Heart left ventricle (tissue), 13 donors: ENCODE measurements at regions not wholly inside any gene's neighbourhood (a gene's known extent, or its start where the extent isn't known, plus 50 kb on each side); places are given as distances from the start of the nearest gene placed in this dataset.

Source experiments
- CTCF ChIP-seq, 12 donors: fragments of 200-600 bp; sonication (generic) in 4 of 12; IDR thresholded peaks; one replicate each; pipeline versions ENCODE4 v1.5.0 to v1.8.0; 2018 to 2022; ENCODE audit warnings: antibody characterized with exemption in 12 of 12, mild to moderate bottlenecking in 5 of 12
- POLR2A ChIP-seq, 2 donors: fragments of 450-650 bp; IDR thresholded peaks; one replicate each; pipeline ENCODE4 v1.6.1; 2017; ENCODE audit warnings: antibody characterized with exemption in 2 of 2, mild to moderate bottlenecking in 2 of 2, moderate library complexity in 2 of 2
- donor health status: ischemic (EF 13 %, LVEDD 7.1; RV severe dilation, severe dysfunction).
- donor health status: DM: no; HTN: yes; CAD: no.
- donor health status: DM: no; HTN: no; CAD: no.
- donor health status: ischemic (EF 25% LVEDD 6.9; RV normal size, moderate dysfunction).
- donor health status: ischemic (EF 25% LVEDD 5.7; RV mildly dilated, moderate dysfunction).
- donor health status: ischemic (EF 35%, LVEDD 5.7; RV mildly dilated, moderate dysfunction).
- donor health status: nonischemic (EF 11% LVEDD 7.7; RV severe dilation, severe dysfunction).
- donor health status: DM: yes; HTN: yes; CAD: no.
- donor health status: PGD.
- donor health status: ischemic (EF 29% LVEDD 5.4; RV normal size, mild dysfunction).
- donor health status: nonischemic (EF 23%, LVEDD 6.1; RV moderate dilation, normal function).

- TF ChIP-seq CTCF (IDR thresholded peaks at IDR 0.05), result no peak
- TF ChIP-seq POLR2A (IDR thresholded peaks at IDR 0.05), result no peak
These were observed 98.8 kb downstream of the BMP4 start for GRCh38 chr14:53857625-53858344.
